IPS DF 4.7 (cell line): ENCODE measurements at regions not wholly inside any gene's neighbourhood (a gene's known extent, or its start where the extent isn't known, plus 50 kb on each side); places are given as distances from the start of the nearest gene placed in this dataset.
"Not testable (repeated sequence)": the region's sequence is repeated elsewhere in the genome, so short reads cannot be mapped to it uniquely, and the experiment has no call there.

ENCODE experiments used
- DNase-seq: peaks from one replicate; pipeline ENCODE4 v3.0.0-alpha.2; 2013; ENCODE audit warnings: low spot score; ENCODE audit errors: extremely low read depth

- no peak for DNase-seq
These were observed 371.0 kb downstream of the PRELID2 start for GRCh38 chr5:145464171-145464570.

GRCh38 chr5:145463634-145464033 lies 371.5 kb downstream of the PRELID2 start:
- DNase-seq: no peak

GRCh38 chr5:145462525-145462924 lies 372.6 kb downstream of the PRELID2 start:
- DNase-seq: no peak

- DNase-seq: no peak
These were observed 384.8 kb downstream of the PRELID2 start for GRCh38 chr5:145450286-145450885.

GRCh38 chr5:145449794-145450193 lies 385.3 kb downstream of the PRELID2 start:
- DNase-seq: no peak

GRCh38 chr5:145446875-145447274 lies 388.3 kb downstream of the PRELID2 start:
- not testable (repeated sequence) for DNase-seq

DNA sequence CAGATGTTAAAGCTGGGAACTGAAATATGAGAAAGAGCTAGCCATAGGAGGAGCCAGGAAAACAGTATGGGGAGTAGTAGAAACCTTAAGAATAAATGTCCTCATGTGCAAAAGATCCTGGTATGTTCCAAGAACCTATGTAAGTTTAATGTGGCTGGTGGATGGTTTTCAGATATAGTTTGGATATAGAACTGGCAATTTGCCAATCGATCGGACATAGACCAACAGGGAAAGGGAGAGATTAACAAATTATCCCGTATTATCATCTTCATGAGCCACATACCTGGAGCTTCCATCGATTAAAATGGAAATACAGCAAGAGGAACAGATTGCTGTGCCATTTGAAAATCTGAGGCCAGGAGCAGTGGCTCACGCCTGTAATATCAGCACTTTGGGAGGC lies 388.7 kb downstream of the PRELID2 start:
- no peak for DNase-seq

- DNase-seq: no peak
These were observed 390.1 kb downstream of the PRELID2 start for GRCh38 chr5:145445027-145445426.

- no peak for DNase-seq
These were observed 391.2 kb downstream of the PRELID2 start for GRCh38 chr5:145443964-145444363.

DNA sequence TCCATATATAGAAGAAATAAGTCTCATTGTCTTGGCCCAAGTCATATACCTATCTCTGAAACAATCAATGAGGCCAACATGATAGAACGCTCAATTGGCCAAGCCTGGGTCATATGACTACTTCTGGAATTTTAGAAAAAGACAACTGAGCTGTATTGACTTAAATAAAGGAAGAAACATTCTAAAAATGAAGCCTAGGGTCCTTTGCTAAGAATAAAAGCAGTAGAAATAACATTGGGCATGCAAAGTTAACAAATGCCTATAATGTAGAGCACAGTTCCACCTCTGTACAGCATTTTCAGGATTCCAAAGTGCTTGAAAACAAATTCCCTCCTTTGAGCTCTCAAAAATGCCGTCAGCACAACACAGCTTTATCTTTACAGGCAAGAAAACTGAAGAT lies 391.8 kb downstream of the PRELID2 start:
- no peak for DNase-seq

- not testable (repeated sequence) for DNase-seq
These were observed 392.5 kb downstream of the PRELID2 start for GRCh38 chr5:145442661-145443060.

DNA sequence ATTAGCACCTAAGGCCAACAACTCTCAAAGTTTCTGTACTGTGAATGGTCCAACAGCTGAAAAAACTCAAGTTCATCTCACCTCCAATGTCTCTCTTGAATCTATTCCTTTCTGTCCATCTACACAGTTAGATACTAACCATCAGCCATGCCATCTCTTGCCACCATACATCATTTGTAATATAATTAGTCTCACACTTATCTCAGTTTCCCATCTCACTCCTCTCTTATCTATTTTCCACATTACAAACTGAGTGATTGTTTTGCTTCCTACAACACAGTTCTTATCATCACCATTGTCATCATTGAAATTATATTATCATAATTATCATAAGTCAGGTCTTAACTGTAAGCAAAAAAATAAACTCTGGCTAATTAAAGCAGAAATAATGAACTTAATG lies 393.9 kb downstream of the PRELID2 start:
- DNase-seq: no peak

DNA sequence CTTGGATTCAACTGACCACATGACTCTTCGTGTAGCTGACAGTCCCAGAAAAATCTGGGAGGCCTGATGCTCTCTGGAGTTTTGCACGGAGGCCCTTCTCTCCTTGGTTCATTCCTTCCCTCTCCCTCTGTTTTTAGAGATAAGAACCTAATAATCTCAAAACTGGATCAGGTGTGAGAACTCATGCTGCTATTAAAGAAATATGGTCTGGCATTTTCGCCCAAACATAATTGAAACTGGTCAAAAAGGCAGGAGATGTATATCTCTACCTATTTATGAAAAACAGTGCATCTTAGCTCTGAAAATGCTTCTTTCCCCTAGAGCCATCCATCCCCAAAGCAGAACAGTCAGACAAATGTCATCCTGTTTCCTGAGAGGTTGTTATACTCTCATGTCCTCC lies 397.5 kb downstream of the PRELID2 start:
- no peak for DNase-seq

- DNase-seq: no peak
These were observed 402.1 kb downstream of the PRELID2 start for GRCh38 chr5:145433077-145433476.

DNA sequence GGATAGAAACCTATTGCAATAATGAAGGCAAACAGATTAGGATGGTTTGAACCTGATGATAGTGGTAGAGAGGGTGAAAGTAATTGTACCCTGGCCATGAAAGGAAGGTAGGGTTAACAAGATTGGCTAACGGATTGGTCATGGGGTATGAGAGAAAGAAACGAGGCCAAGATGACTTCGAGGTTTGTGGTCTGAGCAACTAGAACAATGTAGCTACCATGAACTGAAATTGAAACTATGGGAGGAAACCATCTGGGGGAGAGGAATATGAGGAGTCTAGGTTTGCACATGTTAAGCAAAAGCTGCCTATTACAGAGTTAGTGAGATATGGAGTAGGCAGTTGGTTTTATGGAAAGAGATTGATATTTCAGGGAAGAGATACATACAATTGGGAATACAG lies 406.0 kb downstream of the PRELID2 start:
- no peak for DNase-seq

- no peak for DNase-seq
These were observed 427.1 kb downstream of the PRELID2 start for GRCh38 chr5:145408048-145408341.

DNA sequence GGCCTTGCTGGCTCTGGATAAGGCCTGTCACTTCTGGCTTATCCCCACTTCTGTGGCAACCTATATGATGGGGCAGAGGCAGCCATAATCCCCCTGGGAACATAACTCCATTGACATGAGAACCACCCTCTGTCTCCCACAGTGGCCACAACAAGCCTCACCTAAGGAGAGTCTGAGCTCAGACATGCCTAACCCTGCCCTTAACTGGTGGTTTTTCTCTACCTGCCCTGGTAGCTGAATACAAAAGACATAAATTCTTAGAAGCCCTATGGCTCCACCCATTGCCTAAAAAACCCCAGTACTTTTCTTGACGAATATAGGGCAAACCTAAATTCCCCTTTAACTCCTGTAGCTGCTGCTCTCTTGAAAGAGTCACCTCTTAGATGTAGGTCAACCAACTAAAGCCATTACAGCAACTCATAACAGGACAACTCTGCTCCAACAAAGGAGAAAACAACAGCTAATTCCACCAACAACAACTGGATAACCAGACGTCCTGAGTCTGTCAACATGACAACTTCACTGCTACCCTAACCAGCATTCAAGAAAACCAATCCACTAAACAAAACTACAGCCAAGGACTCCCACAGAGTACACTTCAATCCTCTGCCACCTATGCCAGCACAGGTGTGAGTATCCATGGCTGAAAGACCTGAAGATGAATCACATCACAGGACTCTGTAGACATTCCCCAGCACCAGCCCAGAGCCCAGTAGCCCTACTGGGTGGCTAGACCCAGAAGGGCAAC lies 427.7 kb downstream of the PRELID2 start:
- DNase-seq: no peak

DNA sequence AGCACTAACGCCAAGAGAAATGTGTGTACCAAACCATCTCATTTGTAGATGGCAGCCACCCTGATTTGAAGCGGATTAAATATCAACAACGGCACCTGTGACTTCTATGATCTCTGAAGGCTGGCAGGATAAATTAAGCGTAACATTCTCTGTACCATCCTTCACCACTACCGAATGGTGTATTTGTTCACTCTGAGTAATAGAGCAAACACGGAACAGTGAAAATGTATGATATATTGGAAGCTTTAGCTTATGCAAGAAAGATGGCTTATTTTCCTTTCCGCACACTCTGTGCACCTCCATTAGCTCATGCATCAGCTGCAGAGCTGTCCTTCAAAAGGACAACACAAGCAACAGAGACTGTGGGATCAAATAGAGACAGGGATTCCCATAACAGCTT lies 431.1 kb downstream of the PRELID2 start:
- no peak for DNase-seq

GRCh38 chr5:145396888-145397287 lies 438.3 kb downstream of the PRELID2 start:
- DNase-seq: no peak

- DNase-seq: not testable (repeated sequence)
These were observed 440.0 kb downstream of the PRELID2 start for GRCh38 chr5:145395151-145395550.

- DNase-seq: no peak
These were observed 441.7 kb downstream of the PRELID2 start for GRCh38 chr5:145393426-145393825.

DNA sequence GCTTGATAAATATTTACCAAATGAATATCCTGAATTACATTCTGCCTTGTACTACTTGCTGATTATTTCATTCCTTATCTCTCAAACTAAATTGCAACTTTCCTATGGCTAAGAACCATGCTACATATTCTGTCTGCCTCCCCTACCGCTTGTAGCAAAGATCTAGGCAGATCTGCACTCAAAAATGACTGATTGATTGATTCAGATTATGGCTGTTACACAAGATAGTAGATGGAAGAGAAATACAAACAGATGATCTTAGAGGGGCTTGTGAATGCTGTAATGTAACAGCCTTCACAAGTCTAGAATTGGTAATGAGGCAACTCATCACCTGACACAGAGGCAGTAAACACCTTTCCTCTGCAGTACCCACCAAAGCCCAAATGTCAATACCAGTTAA lies 446.1 kb downstream of the PRELID2 start:
- no peak for DNase-seq

GRCh38 chr5:145385276-145385675 lies 449.9 kb downstream of the PRELID2 start:
- no peak for DNase-seq
